ENCODE measurements at regions not wholly inside any gene's neighbourhood (a gene's known extent, or its start where the extent isn't known, plus 50 kb on each side); places are given as distances from the start of the nearest gene placed in this dataset.

DNA sequence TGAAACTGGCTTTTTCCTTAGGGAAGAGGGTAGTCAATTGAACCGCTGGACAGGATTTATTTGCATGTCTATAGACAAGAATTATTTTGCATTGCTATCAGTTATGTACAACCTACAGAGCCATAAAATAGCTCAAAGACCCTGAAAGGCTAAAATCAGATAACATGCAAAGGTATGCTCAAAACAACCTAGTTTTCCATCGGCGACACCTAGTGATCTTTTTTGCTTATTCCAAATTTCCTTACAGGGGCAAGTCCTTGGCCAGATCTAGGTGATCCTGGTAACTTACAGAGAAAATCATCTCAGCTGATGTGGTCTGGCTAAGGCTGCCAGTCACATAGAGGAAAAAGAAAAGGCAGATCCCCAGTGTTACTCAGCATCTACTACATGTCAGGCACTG is 141.2 kb upstream of the RPL38 start:
- DNase-seq: no peak

DNA sequence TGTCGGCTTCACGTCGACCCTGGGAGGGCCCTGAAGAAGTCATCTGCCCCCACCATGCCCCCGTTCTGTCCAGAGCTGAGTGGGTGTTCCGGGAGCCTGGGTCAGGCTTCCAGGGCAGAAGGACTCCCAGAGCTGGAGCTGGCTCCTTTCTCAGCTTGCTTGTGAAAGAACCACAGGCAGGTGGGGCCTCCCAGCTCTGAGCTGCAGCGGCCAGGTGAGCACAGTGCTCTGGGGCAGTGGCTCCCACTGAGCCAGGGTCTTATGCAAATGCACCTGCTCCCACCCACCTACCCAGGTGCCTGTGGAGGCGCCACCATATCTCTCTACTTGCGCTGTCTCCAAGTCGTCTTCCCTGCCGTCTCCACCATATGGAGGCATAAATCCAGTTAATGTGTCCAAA is 140.0 kb upstream of the RPL38 start:
- no peak for DNase-seq

DNA sequence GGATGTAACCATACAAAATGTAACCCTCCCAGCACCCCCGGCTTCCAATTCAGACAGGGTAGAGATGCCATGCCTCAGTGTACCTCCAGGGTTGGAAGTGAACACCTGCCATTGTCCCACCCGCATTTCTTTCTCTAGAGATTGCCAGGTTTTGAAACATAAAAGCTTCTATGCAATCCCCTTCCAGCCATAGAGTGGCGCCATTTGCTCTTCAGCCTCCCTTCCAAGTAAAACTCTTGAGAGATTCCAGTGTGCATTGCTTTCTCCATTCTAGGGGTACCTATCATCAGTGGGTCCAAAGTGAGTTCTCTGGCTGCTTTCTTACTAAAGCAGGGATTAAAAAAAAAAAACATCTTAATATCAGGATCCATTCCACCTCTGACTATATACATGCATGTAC is 133.1 kb upstream of the RPL38 start:
- no peak for DNase-seq

DNA sequence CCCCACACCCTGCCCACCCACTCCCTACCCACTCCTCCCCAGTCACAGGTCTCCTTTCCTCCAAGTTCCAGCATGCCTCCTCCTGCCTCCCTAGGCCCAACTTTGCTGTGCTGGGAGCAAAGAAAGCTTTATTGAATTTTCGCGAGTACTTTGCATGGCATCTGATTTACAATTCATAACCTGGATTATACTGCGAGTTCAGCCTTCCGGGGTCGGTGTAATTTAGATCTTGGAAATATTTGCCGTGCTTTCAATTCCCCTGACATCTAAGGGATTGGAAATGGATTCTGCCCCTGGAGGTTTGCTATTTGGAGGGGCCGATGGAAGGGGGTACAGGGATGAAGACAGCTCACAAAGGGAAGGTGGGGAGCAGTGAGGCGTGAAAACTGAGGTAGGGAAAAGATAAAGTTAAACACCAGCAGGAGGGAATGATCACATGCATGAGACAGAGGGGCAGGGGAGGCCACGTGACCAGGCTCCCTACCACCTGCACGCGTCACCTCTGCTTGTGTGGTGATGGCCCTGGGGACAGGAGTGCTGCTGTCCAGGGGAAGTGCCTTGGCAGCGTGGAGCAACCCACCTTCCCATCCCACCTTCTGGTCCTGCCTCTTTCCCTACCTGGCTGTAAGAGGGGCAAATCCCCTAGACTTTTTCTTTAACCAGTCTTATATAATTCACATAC is 132.3 kb upstream of the RPL38 start:
- DNase-seq: no peak

DNA sequence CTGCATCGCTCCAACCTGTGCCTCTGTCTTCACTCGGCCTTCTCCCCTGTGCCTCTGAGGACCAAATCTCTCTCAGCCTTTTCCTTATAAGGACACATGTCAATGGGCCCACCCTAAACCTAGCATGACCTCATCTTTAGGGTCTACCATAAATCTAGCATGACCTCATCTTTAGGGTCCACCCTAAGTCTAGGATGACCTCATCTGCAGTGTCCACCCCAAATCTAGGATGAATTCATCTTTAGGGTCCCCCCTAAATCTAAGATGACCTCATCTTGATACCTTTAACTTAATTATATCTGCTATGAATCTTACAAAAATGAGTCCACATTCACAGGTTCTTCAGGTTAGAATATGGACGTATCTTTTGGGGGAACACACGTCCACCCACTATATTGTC is 131.1 kb upstream of the RPL38 start:
- DNase-seq: no peak

DNA sequence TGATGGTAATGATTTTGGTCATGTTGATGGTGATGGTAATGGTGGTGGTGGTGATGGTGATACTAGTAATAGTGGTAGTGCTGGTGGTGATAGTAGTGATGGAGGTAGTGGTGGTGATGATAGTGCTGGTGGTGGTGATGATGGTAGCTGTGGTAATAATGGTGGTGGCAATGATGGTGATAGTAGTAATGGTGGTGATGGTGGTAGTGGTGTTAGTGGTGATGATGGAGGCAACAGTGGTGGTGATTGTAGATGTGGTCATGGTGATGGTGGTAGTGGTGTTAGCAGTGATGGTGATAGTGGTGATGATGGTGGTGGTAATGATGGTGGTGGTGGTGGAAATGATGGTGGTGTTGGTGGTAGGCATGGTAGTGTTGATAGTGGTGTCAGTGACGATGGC is 127.0 kb upstream of the RPL38 start:
- DNase-seq: no peak

DNA sequence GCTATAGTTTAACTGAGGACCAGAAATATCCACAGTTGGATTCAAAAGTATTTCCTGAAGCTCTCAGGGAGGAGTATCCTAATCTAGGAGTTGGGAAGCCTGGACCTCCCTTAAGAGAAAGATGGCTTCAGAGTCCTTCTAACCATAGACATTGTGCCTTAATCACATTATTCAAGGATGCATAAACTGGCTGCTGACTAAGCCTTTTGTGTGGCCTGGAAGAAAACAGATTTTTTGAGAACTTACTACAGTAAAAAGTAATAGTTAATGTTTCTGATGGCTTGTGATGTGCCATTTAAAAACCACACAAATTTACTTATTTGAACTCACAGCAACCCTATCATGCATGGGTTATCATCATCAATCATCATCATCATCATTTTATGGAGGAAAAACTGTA is 126.2 kb upstream of the RPL38 start:
- DNase-seq: no peak

DNA sequence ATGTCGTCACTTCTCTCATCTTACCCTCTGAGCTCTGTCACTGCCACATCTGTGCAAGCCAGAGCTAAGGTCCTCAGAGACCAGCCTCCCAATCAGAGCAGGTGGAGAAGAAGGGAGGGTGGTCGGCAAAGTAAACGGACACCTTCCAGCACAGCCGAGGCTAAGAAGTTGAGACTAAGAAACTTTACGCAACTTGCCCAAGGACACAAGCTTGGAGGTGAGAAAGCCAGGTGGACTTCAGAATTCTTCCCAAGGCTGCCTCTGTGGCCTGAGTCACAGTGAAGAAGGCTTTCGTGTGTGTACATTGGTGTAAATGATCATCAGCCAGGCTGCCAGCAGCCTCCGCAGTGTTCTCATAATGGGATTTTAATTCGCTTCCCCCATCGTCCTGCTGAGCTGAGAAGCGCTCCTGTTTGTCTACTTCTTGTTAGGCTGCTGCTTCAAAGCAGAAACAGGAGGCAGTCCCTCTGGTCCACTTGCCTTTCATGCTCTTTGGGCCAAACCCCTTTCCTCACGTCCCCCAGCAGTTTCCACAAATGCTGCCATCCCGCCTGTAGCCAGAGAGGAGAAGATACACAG is 125.0 kb upstream of the RPL38 start:
- no peak for DNase-seq

DNA sequence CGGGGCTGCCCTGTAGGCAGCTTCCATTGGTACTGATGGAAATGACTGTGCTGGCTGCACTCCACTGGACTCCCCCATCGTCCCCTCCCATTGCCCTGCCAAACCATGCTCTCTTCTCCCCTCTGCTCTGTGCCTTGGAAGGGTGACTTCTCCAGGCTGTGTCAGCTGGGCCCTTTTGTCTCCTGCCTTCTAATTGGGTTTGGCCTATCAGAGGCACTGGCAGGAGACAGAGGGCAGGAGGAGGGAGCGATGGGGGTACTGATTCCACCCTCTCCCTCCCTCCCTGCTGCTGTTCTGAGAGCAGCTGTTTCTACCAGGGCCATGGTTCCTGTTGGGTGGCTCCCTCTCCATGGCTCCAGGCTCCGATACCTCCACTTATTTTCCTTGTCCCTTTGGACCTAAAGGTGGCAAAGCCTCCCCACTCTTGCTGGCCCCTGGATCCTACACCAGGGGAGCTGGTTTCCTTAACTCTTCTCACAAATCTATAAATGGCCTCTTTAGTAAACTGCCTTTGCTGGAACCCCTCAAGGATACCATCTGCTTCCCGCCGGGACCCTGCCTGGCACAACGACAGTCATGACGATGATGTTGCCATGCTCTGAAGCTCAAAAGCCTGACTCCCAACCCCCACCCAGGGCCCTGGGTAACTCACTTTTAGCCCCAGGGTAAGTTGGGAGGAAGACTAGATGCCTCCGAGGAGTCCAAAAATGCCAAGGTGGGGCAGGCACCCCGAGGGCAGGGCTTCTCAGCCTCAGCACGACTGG is 123.8 kb upstream of the RPL38 start:
- no peak for DNase-seq

DNA sequence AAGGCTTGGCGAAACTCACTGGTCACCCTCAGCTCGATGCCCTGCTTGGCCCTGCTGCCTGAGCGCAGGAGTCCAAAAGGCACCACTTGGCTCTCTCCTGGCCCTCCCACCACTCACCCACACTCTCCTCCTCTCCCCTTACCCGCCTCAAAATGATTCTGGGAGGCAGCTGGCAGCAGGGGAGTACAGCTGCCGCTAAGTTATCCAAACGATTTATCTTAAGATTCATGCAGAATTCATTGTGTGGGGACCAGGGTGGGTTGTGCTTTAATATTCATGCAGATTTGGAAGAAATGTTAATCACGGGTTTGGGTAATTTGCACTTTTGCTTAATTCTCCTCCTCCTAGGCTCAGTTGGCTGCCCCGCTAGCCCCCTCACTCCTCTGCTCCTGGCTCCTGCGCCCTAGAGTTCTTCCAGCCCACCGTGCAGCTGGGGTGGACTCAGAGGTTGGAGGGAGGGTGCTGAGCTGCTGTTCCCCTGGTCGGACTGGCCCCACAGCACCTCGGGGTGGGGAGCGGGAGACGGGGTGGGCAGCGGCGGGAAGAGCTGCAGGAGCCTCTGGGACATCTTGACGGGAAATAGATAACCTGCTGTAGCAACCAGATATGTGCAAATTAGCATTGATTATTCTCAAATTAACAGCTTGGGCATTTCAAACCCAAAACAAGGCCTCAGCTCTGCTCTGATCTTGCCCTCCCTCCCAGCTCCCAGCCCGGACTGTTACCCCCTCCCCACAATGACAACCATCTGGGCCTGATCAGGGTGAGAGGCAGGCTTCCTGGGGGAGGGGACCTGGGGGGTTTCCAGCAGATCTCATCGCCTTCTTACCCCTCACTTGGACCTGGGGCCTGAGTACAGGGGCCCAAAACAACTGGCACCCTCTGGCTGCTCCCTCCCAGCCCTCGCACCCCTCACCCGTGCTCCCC is 122.6 kb upstream of the RPL38 start:
- no peak for DNase-seq

DNA sequence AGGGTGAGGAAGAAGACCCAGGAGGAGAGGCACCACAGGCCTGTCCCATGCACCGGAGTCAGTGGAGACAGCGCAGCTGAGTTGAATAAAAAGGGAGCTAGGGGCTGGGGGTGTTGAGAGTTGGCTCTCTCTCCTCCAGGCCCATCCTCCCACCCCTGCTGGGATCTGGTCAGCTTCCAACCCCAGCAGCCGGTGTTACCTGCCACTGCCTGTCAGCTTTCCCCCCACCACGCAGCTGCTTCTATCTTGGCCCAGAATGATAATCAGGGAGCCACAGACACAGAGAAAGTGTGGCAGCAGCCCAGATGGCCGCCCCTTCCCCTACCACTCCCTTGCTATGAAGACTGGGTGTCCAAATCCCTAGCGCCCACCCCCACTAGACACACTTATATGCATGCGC is 120.6 kb upstream of the RPL38 start:
- peak; percentile 42 for DNase-seq

DNA sequence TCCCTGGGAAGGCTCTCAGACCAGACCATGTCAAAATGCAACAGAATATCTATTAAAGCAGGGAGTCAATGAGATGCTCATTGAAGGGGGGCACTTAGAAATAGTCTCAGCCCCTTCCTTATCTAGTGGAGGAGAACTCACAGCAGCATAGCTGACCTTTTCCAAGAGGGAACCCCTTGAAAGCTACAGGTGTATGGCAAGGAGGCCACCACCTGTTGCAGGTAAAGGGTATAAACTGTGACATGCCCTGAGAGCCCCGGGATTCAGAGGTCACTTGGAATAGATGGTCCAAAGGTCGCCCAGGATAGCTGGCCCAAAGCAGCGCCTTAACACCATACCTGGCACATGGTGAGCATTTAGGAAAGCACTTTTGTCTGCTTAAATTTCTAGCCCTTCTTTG is 120.2 kb upstream of the RPL38 start:
- DNase-seq: no peak

DNA sequence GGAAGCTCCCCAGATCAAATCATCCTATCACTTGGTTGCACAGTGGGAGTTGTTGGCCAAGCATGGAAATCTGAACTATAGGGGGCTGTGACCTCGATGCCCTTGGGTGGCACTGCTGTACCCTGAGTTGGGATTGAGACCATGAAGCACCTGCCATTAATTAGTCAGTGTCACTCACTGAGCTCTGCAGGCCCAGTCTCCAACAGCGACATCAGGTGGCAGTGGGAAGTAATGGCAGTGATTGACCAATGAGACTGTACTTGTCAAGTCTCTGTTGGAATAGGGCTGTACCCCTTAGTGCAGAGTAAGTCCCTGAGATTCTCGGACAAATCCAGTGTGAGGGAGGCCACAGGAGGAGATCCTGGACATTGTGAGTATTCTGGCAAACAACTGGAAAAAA is 118.0 kb upstream of the RPL38 start:
- DNase-seq: no peak

DNA sequence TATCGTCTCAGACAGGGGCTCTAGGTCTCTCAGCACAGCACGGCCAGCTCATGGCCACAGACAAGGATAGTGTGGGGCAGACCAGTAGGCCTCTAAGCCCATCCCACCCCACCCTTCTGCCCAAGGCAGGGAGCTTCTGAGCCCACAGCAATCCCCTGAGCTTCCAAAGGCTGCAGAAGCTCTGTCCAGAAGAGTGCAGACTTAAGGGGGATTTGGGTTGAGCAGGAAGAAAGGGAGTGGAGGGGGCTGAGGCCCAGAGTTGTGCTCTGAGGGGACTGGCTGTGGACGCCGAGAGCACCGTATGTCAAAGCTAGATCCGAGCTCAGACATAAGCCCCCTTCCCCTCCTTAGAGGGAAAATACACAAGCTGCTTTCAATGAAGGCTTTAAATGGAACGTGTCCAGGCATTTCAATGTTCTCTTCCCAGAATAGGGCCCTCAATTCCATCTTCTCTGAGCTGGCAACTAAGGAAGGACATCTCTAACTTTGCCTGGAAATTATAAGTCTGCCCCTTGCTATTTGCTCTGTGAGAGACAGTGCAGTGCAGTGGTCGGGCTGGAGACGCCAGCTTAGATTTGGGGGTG is 116.4 kb upstream of the RPL38 start:
- DNase-seq: no peak

DNA sequence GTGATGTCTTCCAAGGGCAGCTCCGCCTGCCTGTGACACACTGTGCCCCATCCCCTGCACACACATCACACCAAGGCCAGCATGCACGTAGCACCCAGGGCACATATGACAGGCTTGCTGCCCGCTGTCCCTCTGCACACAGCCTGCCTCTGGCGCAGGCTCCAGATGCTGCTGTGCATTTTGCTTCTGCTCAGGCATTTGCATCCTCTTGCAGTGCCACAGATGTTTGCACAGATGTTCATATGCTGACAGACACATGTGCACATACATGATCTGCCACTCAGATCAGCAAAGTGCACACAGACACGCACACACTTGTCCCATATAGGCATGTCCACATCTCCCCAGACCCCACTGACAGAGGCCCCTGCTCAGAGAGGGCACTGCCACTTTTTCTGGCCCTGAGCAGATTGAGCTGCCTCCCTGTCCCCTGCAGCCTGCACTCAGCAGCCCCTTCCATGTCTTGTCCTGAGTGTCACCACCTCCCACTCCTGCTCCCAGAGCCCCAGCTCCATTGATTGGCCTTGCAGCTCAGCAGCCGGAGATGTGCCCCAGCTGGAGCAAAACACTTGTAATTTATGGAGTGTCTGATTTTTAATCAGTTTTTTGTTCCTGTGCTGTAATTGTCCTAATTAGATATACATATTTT is 115.1 kb upstream of the RPL38 start:
- DNase-seq: no peak

DNA sequence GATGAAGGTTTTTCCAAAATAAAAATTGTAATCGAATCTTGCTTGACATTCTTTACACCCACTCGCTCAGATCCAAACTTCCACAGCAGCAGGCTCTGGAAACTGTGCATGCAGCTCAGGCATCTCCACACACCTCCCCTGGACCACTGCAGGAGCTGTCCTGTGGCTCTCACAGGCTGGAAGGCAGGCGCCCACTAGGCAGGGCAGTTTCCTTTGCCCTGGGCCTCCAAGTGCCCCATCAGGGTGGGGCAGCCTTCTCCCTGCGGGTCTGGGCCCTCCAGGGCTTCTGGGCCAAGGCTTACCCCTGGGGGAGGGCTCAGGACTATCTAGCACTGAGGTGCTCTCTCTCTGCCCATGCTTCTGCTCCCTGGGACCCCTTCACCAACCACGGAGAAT is 114.5 kb upstream of the RPL38 start:
- no peak for DNase-seq

DNA sequence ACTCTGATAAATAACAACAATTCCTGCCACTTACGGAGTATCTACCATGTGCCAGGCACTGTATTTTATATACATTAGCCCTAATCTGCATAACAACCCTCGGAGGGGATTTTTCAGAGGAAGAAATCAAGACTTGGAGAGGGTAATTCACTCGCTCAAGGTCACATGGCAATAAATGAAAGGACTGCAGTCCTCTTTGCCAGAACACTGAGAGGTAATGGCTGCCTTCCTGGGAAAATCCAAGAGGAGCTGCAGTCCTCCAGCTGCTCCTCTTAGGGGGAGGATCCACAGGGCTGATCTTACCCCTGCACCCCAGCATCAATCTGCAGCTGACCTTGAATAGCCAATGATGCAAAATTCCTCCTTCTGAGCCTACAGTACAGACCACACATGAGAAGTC is 114.1 kb upstream of the RPL38 start:
- DNase-seq: no peak

DNA sequence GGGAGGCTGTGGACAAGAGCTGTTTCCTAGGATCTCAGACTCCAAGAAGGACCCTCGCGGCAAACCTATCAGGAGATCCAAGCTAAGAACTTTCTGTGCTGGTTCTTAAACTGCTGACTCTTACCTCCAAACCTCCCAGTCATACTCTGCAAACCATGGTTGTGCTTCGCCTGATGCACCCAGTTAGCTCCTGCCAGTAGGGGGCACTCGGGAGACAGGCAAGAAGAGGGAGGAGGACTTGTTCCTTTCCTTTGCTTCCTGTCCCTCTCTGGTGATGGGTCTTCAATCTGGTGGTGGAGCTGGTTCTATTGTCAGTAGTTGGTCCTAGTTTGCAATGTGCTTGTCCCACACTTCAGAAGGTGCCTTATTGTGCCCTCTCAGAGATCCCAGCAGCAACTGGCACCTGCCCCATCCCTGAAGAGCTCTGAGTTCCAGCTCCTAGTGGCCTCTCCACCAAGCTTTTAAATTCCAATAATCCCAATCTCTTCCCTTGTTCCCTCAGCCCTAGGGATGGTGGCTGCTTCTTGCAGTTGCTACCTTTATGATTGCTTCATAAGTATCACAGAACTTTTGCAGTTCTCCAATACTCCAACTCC is 113.5 kb upstream of the RPL38 start:
- DNase-seq: no peak

DNA sequence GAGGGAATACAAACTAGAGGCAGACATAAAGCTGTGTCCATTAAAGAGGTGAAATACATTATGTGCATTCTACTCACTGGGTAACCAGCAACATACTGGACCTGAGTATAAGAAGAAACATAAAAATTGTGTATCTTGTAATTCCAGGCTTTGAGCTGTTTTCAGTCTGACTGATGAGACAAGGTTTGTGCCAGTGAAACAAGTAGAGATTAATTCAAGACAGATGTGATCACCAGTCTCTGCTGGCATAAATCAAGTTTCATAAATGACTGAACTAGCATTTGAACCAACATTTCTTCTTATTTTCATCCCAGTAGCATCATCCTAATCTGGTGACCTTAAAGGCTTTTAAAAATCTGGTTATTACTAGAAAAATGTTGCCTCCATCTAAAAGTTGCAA is 108.8 kb upstream of the RPL38 start:
- no peak for DNase-seq

DNA sequence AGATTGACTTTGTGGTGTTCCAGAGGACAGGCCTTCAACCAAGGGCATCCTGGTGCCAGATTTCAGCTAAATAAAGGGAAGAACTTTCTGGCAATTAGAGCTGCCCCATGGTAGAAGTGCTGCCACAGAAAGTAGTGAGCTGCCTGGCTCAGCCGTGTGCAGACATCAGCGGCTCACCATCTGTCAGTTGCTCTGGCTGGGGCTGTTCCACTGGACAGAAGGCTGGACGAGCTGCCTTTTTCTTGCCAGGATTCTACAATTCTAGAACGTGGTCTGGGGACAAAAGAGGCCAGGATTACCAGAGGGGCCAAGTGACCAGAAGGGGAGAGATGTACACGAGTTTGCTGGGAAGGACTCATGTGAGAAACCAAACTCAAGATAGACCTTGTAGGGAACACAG is 107.0 kb upstream of the RPL38 start:
- no peak for DNase-seq

DNA sequence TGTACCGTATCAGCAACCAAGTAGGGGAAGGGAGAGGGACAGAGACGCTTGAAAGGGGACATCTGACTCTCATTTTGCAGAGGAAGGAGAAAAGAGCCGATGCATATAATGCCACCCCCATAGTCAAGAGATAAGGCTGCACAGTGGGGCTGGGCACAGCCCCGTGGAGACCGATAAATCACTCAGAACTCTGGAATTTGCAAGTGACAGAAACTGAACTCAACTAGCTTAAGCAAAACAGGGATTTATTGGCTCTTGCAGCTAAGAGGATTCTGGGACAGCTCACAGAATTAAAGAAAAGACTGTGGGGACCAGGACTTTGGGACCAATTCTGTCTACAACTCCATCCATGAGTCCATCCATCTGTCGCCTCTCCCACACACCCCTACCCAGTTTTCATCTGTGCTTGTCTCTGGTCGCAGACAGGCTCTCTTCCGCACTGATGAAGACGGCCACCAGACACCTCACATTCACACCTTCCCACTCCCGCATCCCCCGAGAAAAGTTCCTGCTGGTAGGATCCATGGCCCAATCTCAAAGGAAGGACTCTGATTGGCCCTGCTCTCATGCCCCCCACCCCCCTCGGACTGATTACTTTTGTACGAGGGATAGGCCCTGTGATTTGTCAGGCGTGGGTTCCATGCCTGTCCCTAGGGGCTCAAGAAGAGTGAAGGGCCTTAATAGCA is 105.9 kb upstream of the RPL38 start:
- DNase-seq: no peak

All from right hindlimb (tissue), 1 donor.